ENCODE measurements at regions not wholly inside any gene's neighbourhood (a gene's known extent, or its start where the extent isn't known, plus 50 kb on each side); places are given as distances from the start of the nearest gene placed in this dataset.

DNA sequence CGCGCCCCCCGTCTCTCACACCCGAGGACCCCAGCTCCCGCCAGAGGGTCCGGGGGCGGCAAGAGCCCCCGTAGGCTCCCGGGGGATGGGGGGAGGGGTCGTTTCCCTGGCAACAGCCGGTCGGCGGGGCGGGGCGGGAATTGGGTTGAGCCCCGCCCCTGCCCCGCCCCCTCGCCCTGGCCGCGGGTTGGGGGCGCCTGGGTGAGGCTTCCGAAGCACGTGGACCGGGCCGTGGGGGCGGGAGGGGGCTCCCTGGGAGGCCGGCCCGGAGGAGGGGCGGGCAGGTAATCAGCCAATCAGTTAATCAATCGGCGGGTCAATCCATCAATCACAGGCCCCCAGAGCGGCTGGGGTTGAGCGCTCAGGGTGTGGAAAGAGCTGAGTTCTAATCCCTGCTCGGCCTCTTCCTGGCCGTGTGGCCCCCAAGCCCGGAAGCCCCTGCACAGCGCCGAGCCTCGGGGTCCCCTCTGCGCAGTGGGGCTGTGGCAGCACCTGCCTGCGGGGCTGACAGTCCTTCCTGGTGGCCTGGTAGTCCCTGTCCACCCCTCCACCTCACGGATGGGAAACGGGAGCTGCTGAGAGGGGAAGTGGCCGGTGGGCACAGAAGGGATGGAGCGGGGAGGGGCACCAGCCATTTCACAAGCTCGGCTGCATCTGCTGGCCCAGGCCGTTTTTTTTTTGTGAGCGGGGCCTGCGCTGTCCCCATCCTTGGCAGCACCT is 174.2 kb upstream of the IER5L start:
- TF ChIP-seq CBX3 (IDR thresholded peaks at IDR 0.05; ENCODE audit: low read depth), result no peak
- no peak for TF ChIP-seq EZH2phosphoT487 (IDR thresholded peaks at IDR 0.05; ENCODE audit: borderline replicate concordance)
- no peak for TF ChIP-seq CEBPB (IDR thresholded peaks at IDR 0.05; ENCODE audit: low read depth)
- no peak for TF ChIP-seq POLR2AphosphoS5 (IDR thresholded peaks at IDR 0.05; ENCODE audit: low read depth, low read length)
- TF ChIP-seq, protein P1, sequence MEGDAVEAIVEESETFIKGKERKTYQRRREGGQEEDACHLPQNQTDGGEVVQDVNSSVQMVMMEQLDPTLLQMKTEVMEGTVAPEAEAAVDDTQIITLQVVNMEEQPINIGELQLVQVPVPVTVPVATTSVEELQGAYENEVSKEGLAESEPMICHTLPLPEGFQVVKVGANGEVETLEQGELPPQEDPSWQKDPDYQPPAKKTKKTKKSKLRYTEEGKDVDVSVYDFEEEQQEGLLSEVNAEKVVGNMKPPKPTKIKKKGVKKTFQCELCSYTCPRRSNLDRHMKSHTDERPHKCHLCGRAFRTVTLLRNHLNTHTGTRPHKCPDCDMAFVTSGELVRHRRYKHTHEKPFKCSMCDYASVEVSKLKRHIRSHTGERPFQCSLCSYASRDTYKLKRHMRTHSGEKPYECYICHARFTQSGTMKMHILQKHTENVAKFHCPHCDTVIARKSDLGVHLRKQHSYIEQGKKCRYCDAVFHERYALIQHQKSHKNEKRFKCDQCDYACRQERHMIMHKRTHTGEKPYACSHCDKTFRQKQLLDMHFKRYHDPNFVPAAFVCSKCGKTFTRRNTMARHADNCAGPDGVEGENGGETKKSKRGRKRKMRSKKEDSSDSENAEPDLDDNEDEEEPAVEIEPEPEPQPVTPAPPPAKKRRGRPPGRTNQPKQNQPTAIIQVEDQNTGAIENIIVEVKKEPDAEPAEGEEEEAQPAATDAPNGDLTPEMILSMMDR (IDR thresholded peaks at IDR 0.05 in 2 of 3, conservative IDR thresholded peaks at IDR 0.05 in 1 of 3; ENCODE audit: borderline replicate concordance in 1 of 3, insufficient read depth in 1 of 3, low read depth in 2 of 3, low read length in 2 of 3), result no peak
- no peak for TF ChIP-seq ZFX (IDR thresholded peaks at IDR 0.05)
- TF ChIP-seq EZH2 (IDR thresholded peaks at IDR 0.05), result no peak
- TF ChIP-seq POLR2A (IDR thresholded peaks at IDR 0.05; ENCODE audit: borderline replicate concordance, extremely low read depth, insufficient read depth, insufficient read length), result no peak
- TF ChIP-seq, protein P2, sequence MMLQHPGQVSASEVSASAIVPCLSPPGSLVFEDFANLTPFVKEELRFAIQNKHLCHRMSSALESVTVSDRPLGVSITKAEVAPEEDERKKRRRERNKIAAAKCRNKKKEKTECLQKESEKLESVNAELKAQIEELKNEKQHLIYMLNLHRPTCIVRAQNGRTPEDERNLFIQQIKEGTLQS (IDR thresholded peaks at IDR 0.05), result no peak
- no peak for TF ChIP-seq RAD21 (IDR thresholded peaks at IDR 0.05; ENCODE audit: low read depth)
- TF ChIP-seq FOSL1 (IDR thresholded peaks at IDR 0.05; ENCODE audit: low read depth), result no peak
- TF ChIP-seq, protein P3, sequence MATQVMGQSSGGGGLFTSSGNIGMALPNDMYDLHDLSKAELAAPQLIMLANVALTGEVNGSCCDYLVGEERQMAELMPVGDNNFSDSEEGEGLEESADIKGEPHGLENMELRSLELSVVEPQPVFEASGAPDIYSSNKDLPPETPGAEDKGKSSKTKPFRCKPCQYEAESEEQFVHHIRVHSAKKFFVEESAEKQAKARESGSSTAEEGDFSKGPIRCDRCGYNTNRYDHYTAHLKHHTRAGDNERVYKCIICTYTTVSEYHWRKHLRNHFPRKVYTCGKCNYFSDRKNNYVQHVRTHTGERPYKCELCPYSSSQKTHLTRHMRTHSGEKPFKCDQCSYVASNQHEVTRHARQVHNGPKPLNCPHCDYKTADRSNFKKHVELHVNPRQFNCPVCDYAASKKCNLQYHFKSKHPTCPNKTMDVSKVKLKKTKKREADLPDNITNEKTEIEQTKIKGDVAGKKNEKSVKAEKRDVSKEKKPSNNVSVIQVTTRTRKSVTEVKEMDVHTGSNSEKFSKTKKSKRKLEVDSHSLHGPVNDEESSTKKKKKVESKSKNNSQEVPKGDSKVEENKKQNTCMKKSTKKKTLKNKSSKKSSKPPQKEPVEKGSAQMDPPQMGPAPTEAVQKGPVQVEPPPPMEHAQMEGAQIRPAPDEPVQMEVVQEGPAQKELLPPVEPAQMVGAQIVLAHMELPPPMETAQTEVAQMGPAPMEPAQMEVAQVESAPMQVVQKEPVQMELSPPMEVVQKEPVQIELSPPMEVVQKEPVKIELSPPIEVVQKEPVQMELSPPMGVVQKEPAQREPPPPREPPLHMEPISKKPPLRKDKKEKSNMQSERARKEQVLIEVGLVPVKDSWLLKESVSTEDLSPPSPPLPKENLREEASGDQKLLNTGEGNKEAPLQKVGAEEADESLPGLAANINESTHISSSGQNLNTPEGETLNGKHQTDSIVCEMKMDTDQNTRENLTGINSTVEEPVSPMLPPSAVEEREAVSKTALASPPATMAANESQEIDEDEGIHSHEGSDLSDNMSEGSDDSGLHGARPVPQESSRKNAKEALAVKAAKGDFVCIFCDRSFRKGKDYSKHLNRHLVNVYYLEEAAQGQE (IDR thresholded peaks at IDR 0.05; ENCODE audit: low read depth), result no peak
- TF ChIP-seq SP1 (IDR thresholded peaks at IDR 0.05; ENCODE audit: low read depth), result no peak
